Germinal center (tissue), 1 donor: ENCODE measurements at regions not wholly inside any gene's neighbourhood (a gene's known extent, or its start where the extent isn't known, plus 50 kb on each side); places are given as distances from the start of the nearest gene placed in this dataset.
"Not testable (repeated sequence)": the region's sequence is repeated elsewhere in the genome, so short reads cannot be mapped to it uniquely, and the experiment has no call there.

ENCODE experiments used
- DNase-seq: peaks from one replicate; pipeline ENCODE4 v3.0.0; 2012; ENCODE audit warnings: mixed read lengths, low spot score

- not testable (repeated sequence) for DNase-seq
These were observed 756.9 kb upstream of the ADGRB3 start for GRCh38 chr6:67878216-67878615.

- DNase-seq, result no peak
These were observed 757.8 kb upstream of the ADGRB3 start for GRCh38 chr6:67877288-67877687.

- DNase-seq, result no peak
These were observed 759.2 kb upstream of the ADGRB3 start for GRCh38 chr6:67875877-67876383.

- no peak for DNase-seq
These were observed 764.8 kb upstream of the ADGRB3 start for GRCh38 chr6:67870321-67870720.

GRCh38 chr6:67863346-67863745 lies 771.7 kb upstream of the ADGRB3 start:
- DNase-seq, result no peak

GRCh38 chr6:67854098-67854497 lies 781.0 kb upstream of the ADGRB3 start:
- DNase-seq, result no peak

GRCh38 chr6:67839818-67840217 lies 795.3 kb upstream of the ADGRB3 start:
- DNase-seq, result no peak

- no peak for DNase-seq
These were observed 809.7 kb upstream of the ADGRB3 start for GRCh38 chr6:67825201-67825895.

GRCh38 chr6:67818322-67818721 lies 816.8 kb upstream of the ADGRB3 start:
- DNase-seq, result no peak

GRCh38 chr6:67815623-67816022 lies 819.5 kb upstream of the ADGRB3 start:
- DNase-seq, result no peak

- DNase-seq, result no peak
These were observed 820.8 kb upstream of the ADGRB3 start for GRCh38 chr6:67814262-67814661.

- DNase-seq, result no peak
These were observed 822.4 kb upstream of the ADGRB3 start for GRCh38 chr6:67812693-67813092.

GRCh38 chr6:67812125-67812524 lies 823.0 kb upstream of the ADGRB3 start:
- no peak for DNase-seq

GRCh38 chr6:67811239-67812037 lies 823.6 kb upstream of the ADGRB3 start:
- DNase-seq, result no peak

GRCh38 chr6:67804808-67805207 lies 830.3 kb upstream of the ADGRB3 start:
- not testable (repeated sequence) for DNase-seq

- DNase-seq, result no peak
These were observed 832.3 kb upstream of the ADGRB3 start for GRCh38 chr6:67802771-67803170.

GRCh38 chr6:67792996-67793395 lies 842.1 kb upstream of the ADGRB3 start:
- no peak for DNase-seq

- no peak for DNase-seq
These were observed 844.5 kb upstream of the ADGRB3 start for GRCh38 chr6:67790569-67790968.

- DNase-seq, result not testable (repeated sequence)
These were observed 848.0 kb upstream of the ADGRB3 start for GRCh38 chr6:67787119-67787518.

GRCh38 chr6:67779876-67780275 lies 855.2 kb upstream of the ADGRB3 start:
- DNase-seq, result no peak

GRCh38 chr6:67775333-67775732 lies 859.7 kb upstream of the ADGRB3 start:
- DNase-seq, result no peak

- DNase-seq, result no peak
These were observed 866.1 kb upstream of the ADGRB3 start for GRCh38 chr6:67768972-67769371.
